Panc1 (cell line): ENCODE measurements at regions not wholly inside any gene's neighbourhood (a gene's known extent, or its start where the extent isn't known, plus 50 kb on each side); places are given as distances from the start of the nearest gene placed in this dataset.

Source experiments
- ATAC-seq: fragments of 200-7000 bp; cut with Tn5 transposase; 2 replicates; pipeline ENCODE4 v1.9.1; 2020; ENCODE audit warnings: mild to moderate bottlenecking, moderate library complexity
- BruUV-seq: library from RNA; stranded (reverse); fragments of 400-500 nt; replicated peaks from 2 replicates; lab custom pipeline; 2021; lab: Mats Ljungman, UMichigan
- CTCF ChIA-PET: fragments of 300-600 bp; sonication (Branson Sonifier 250); formaldehyde crosslinking; loops from one replicate; lab custom pipeline; 2022; ENCODE audit warnings: antibody characterized with exemption; lab: Charles Lee
- POLR2A ChIA-PET: fragments of 300-600 bp; sonication (Branson Sonifier 250); formaldehyde crosslinking; loops from one replicate; lab custom pipeline; 2022; ENCODE audit warnings: antibody characterized with exemption; lab: Charles Lee
- DNase-seq: peaks from one replicate; pipeline ENCODE4 v3.0.0-alpha.2; 2010; ENCODE audit warnings: low read depth, low spot score
- H3K27ac ChIP-seq: 2 replicates; pipeline ENCODE4 v1.5.1; 2011; ENCODE audit warnings: mild to moderate bottlenecking, low read length, inconsistent platforms
- H3K27me3 ChIP-seq: fragments of 200-500 bp; sonication (Bioruptor generic); 2 replicates; pipeline ENCODE4 v1.6.0; 2014; ENCODE audit warnings: low read length, inconsistent platforms; ENCODE audit not compliant: control insufficient read depth, insufficient read depth
- H3K36me3 ChIP-seq: fragments of 200-500 bp; sonication (Bioruptor generic); 2 replicates; pipeline ENCODE4 v1.5.1; 2014; ENCODE audit warnings: inconsistent platforms, mild to moderate bottlenecking, low read length, moderate library complexity; ENCODE audit not compliant: control insufficient read depth, insufficient read depth
- H3K4me1 ChIP-seq: 2 replicates; pipeline ENCODE4 v1.5.1; 2011; ENCODE audit warnings: inconsistent platforms, mild to moderate bottlenecking, low read length, moderate library complexity; ENCODE audit not compliant: control insufficient read depth, insufficient read depth
- H3K4me3 ChIP-seq, 2 experiments: 2 replicates each; pipeline ENCODE4 v1.5.1; 2011 to 2012; ENCODE audit warnings: low read depth in 2 of 2, low read length in 2 of 2, mild to moderate bottlenecking in 2 of 2, inconsistent platforms in 1 of 2, moderate library complexity in 1 of 2
- H3K9me3 ChIP-seq: fragments of 200-500 bp; sonication (Bioruptor generic); 2 replicates; pipeline ENCODE4 v1.5.1; 2014; ENCODE audit warnings: low read depth, mild to moderate bottlenecking, inconsistent platforms, low read length, moderate library complexity; ENCODE audit not compliant: control insufficient read depth, insufficient read depth
- CTCF ChIP-seq: fragments of 450-650 bp; IDR thresholded peaks from 2 replicates; pipeline ENCODE4 v1.5.1; 2017; ENCODE audit warnings: mild to moderate bottlenecking
- POLR2AphosphoS5 ChIP-seq: IDR thresholded peaks from 2 replicates; pipeline ENCODE4 v1.6.1; 2012; ENCODE audit warnings: mild to moderate bottlenecking, low read depth, low read length, moderate library complexity
- REST ChIP-seq, 2 experiments: IDR thresholded peaks; 2 replicates each; pipeline ENCODE4 v1.6.1; 2011 to 2012; ENCODE audit warnings: low read depth in 2 of 2, control low read depth in 1 of 2, low read length in 1 of 2, mild to moderate bottlenecking in 1 of 2, moderate library complexity in 1 of 2; ENCODE audit not compliant: insufficient read depth in 1 of 2
- SIN3A ChIP-seq: IDR thresholded peaks from 2 replicates; pipeline ENCODE4 v1.6.1; 2012; ENCODE audit warnings: low read depth, mild to moderate bottlenecking, low read length, moderate library complexity, borderline replicate concordance; ENCODE audit not compliant: insufficient read depth
- TCF7L2 ChIP-seq: IDR thresholded peaks from 2 replicates; pipeline ENCODE4 v1.6.1; 2011; ENCODE audit warnings: mild to moderate bottlenecking, low read depth, low read length, inconsistent platforms
- in situ Hi-C: cut with HindIII; loops from 2 replicates; pipeline ENCODE4 v1.10.0; 2016; ENCODE audit warnings: low sequenced_read_pairs, low pct_unique_long_range_greater_than_20kb
- intact Hi-C: fragments of 100-400 bp; cut with micrococcal nuclease; formaldehyde crosslinking; loops from one replicate; pipeline ENCODE4 v1.10.0; 2022; ENCODE audit not compliant: unreplicated experiment

DNA sequence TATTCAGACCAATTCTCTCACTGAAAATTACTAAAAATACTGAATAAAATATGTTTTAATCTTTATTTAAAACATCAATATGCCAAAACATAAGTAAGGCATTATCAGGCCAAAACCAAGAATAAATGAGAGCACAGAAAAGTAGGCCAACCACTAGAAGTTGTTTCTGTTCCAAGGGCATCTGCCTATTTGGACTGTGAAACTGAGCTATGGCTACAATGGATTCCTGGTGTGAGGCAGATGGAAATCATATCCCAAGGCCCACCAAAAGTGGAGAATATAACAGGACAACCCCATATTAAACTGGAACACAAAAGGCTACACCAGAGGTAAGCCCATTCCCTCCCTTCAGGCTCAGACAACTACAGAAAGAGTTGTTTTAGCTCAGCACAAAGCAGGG lies 302.8 kb upstream of the IL12A start:
- no TSS peak for BruUV-seq
- DNase-seq (no peak), ATAC-seq (no peak)
- Histone ChIP-seq H3K36me3 (no peaks in the 10 kb centered on the region), H3K4me3 (no peak overlapping the region), H3K4me1 (no peaks in the 10 kb centered on the region), H3K27ac (no peak overlapping the region), H3K27me3 (no peaks in the 10 kb centered on the region; the same call in 1 of the 2 replicates), H3K9me3 (no peaks in the 10 kb centered on the region)
- POLR2A ChIA-PET: interaction anchor here (0.6 kb wide), 1 partner anchor 137 kb away, joined by 3 read pairs; no protein-coding TSS in a partner anchor
- CTCF ChIA-PET: no interaction called here
- intact Hi-C loops: no loop called here
- TF ChIP-seq CTCF (no peak), TCF7L2 (no peak), SIN3A (no peak), REST (IDR thresholded peaks at IDR 0.05; ENCODE audit: insufficient read depth in 1 of 2, low read depth in 2 of 2, low read length in 1 of 2) (no peak), POLR2AphosphoS5 (no peak)
- in situ Hi-C loops: no loop called here

DNA sequence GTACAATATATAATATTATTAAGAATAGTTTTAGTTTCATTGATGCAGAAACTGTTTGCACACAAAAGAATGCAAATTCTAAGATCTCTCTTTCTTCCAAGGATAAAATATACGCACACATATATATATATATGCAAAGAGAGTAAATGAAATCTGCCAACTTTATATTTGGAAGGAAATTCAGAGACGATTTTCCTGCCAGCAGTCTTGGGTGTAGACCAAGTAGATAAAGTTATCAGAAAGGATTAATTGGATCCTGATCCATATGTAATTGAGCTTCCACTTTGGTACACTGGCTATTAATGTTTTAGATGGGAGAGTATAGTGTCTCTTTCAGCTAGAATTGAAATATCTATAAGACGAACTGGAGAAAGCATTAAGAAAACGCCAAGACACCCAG lies 295.4 kb upstream of the IL12A start:
- Histone ChIP-seq H3K4me1 (no peaks in the 10 kb centered on the region), H3K9me3 (no peaks in the 10 kb centered on the region), H3K36me3 (no peaks in the 10 kb centered on the region), H3K4me3 (no peak overlapping the region), H3K27ac (no peak overlapping the region), H3K27me3 (no peaks in the 10 kb centered on the region)
- TF ChIP-seq POLR2AphosphoS5: no peak
- TF ChIP-seq TCF7L2: no peak
- no peak for TF ChIP-seq REST (IDR thresholded peaks at IDR 0.05; ENCODE audit: insufficient read depth in 1 of 2, low read depth in 2 of 2, low read length in 1 of 2)
- no peak for TF ChIP-seq SIN3A
- no peak for TF ChIP-seq CTCF
- ChIA-PET POLR2A (no interaction called here), CTCF (no interaction called here)
- in situ Hi-C loops (no loop called here), intact Hi-C loops (no loop called here)
- DNase-seq (no peak), ATAC-seq (no peak)
- BruUV-seq: no TSS peak
